Bronchial epithelial cell (primary cell): ENCODE measurements at regions not wholly inside any gene's neighbourhood (a gene's known extent, or its start where the extent isn't known, plus 50 kb on each side); places are given as distances from the start of the nearest gene placed in this dataset.
"Not testable (repeated sequence)": the region's sequence is repeated elsewhere in the genome, so short reads cannot be mapped to it uniquely, and the experiment has no call there.

Experiments used
- DNase-seq: peaks from one replicate; pipeline ENCODE4 v3.0.0-alpha.2; 2010; ENCODE audit warnings: low read depth
- FAIRE-seq: peaks from 2 replicates; lab custom pipeline; 2011; peaks lifted over from hg19 to GRCh38; lab: Jason Lieb, UNC
- H3K27me3 ChIP-seq: 2 replicates; pipeline ENCODE4 v1.5.1; 2011; ENCODE audit warnings: low read length; ENCODE audit not compliant: control insufficient read depth, insufficient read depth
- H3K36me3 ChIP-seq: 2 replicates; pipeline ENCODE4 v1.5.1; 2011; ENCODE audit warnings: low read length; ENCODE audit not compliant: control insufficient read depth, insufficient read depth
- H3K4me3 ChIP-seq: 2 replicates; pipeline ENCODE4 v1.5.1; 2011; ENCODE audit warnings: mild to moderate bottlenecking, low read depth, low read length, control low read depth
- TF ChIP-seq, protein P1 (sequence below): IDR thresholded peaks from 2 replicates; pipeline ENCODE4 v1.5.1; 2011; ENCODE audit warnings: mild to moderate bottlenecking, moderate library complexity, low read length, control low read depth, inconsistent platforms; ENCODE audit not compliant: insufficient read depth, severe bottlenecking

DNA sequence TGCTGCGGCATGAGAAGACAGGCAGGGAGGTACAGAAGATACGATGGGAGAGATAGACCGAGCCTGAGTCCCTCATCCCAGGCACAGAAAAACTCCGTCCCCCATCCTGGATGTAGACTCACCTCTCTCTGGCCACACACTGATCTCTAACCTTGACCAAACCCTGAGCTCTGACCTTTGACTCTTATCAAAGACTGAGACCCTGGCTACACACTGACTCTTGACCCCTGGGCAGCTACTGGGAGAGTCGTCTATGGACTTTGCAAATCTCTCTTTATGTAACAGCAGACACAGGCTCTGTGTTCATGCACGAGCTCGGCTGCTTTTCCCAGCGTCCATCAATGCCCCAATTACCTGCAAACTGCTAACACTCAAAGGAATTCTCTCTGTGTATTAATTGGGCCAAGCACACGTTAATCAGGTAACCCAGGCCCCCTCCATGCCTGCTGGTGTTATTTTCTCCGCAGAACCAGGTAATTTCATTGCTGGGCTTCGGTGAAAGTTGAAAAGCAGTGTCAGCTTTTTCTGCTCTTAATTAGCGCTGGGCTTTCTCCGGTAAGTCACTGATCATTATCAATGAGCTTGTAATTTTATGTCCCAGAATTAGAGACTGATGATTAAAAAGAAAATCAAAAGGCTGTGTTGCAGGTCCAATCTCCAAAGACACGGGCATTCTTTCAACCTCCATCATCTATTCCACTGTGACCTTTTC is 179.4 kb upstream of the NLRP1 start:
- no peak for DNase-seq
- no peak overlapping the region for H3K4me3 ChIP-seq
- H3K27me3 ChIP-seq: peaks cover 8% of the 10 kb centered on the region
- peak; percentile 70 for FAIRE-seq
- H3K36me3 ChIP-seq: no peaks in the 10 kb centered on the region
- TF ChIP-seq, protein P1, sequence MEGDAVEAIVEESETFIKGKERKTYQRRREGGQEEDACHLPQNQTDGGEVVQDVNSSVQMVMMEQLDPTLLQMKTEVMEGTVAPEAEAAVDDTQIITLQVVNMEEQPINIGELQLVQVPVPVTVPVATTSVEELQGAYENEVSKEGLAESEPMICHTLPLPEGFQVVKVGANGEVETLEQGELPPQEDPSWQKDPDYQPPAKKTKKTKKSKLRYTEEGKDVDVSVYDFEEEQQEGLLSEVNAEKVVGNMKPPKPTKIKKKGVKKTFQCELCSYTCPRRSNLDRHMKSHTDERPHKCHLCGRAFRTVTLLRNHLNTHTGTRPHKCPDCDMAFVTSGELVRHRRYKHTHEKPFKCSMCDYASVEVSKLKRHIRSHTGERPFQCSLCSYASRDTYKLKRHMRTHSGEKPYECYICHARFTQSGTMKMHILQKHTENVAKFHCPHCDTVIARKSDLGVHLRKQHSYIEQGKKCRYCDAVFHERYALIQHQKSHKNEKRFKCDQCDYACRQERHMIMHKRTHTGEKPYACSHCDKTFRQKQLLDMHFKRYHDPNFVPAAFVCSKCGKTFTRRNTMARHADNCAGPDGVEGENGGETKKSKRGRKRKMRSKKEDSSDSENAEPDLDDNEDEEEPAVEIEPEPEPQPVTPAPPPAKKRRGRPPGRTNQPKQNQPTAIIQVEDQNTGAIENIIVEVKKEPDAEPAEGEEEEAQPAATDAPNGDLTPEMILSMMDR: no peak

GRCh38 chr17:5769593-5770354 is 185.5 kb upstream of the NLRP1 start:
- TF ChIP-seq, protein P1: no peak
- Histone ChIP-seq H3K27me3 (peaks cover 14% of the 10 kb centered on the region), H3K4me3 (no peak overlapping the region), H3K36me3 (no peaks in the 10 kb centered on the region)
- FAIRE-seq (no peak), DNase-seq (no peak)

DNA sequence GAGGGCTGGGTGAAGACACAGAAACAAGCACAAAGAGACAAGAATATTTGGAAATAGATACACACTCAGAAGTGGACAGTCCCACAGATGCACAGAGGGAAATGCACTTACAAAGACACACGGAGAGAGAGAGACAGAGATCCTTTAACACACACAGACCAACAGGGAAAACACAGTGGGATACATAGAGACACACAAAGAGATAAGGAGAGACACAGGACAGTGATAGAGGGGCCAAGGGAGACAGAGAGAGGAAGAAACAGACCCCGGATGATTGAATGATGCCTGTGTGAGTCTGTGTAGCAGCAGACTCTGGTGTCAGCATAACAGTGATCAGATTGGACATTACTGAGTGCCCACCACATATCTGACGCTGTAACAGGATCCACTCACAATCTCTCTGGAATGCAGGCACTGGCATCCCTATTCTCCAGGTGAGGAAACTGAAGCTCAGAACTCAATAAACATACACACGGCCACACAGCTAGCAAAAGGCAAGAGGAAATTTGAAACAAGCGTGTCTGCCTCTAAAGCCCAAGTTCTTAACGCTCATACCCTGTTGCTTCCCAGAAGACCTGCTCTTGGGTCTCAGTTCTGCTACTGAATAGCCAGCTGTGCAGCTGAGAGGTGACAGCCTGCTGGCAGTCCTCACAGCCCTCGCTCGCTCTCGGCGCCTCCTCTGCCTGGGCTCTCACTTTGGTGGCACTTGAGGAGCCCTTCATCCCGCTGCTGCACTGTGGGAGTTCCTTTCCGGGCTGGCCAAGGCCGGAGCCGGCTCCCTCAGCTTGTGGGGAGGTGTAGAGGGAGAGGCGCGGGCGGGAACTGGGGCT is 186.3 kb upstream of the NLRP1 start:
- TF ChIP-seq, protein P1: no peak
- DNase-seq (no peak), FAIRE-seq (peak; percentile 7)
- H3K36me3 ChIP-seq: no peaks in the 10 kb centered on the region
- no peak overlapping the region for H3K4me3 ChIP-seq
- peaks cover 17% of the 10 kb centered on the region for H3K27me3 ChIP-seq

GRCh38 chr17:5771271-5771577 is 186.9 kb upstream of the NLRP1 start:
- not testable (repeated sequence) for FAIRE-seq, DNase-seq, H3K4me3 ChIP-seq, H3K36me3 ChIP-seq
- H3K27me3 ChIP-seq: peaks cover 17% of the 10 kb centered on the region

- FAIRE-seq, H3K4me3 ChIP-seq, DNase-seq, H3K36me3 ChIP-seq: not testable (repeated sequence)
- peaks cover 15% of the 10 kb centered on the region for H3K27me3 ChIP-seq
Measured at GRCh38 chr17:5772017-5772416, 187.7 kb upstream of the NLRP1 start.

DNA sequence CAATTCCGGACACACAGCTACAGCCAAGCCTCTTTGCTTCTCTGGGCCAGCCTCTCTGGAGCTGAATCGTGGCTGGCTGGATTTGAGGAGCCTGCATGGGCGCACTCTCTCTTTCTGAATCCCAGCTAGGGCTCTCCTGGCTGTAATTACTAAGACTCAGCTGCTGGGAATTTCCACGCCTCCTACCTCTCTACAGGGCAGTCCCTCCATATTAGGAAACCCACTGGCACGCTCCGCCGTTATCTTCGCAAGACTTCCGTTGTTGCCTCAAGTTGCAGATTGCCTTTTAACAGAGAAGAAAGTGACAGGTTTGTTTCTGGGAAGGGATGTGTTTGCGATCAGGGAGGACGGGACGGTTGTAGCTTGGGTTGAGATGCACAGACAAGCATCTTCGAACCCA is 188.4 kb upstream of the NLRP1 start:
- TF ChIP-seq, protein P1: no peak
- peak; percentile 22 for DNase-seq
- Histone ChIP-seq H3K27me3 (peaks cover 15% of the 10 kb centered on the region), H3K36me3 (no peaks in the 10 kb centered on the region), H3K4me3 (no peak overlapping the region)
- no peak for FAIRE-seq
